ENCODE measurements at regions not wholly inside any gene's neighbourhood (a gene's known extent, or its start where the extent isn't known, plus 50 kb on each side); places are given as distances from the start of the nearest gene placed in this dataset.

GRCh38 chr5:7218141-7218540 lies 177.8 kb upstream of the ADCY2 start:
- H3K4me1 Mint-ChIP-seq: no peaks in the 10 kb centered on the region
- H3K27ac Mint-ChIP-seq: no peak overlapping the region
- H3K4me3 Mint-ChIP-seq: no peak overlapping the region
- H3K27me3 Mint-ChIP-seq (ENCODE audit: low read depth): peaks cover 3% of the 10 kb centered on the region; the same call in 1 of the 2 replicates
- TF ChIP-seq ZMAT4 (CRISPR knock-in tag; IDR thresholded peaks at IDR 0.05) (no peak), TEAD4 (CRISPR knock-in tag; IDR thresholded peaks at IDR 0.05) (no peak), GTF2I (CRISPR knock-in tag; conservative IDR thresholded peaks at IDR 0.05) (no peak), STAT6 (CRISPR knock-in tag; conservative IDR thresholded peaks at IDR 0.05; ENCODE audit: low read depth) (no peak), AR (CRISPR knock-in tag; IDR thresholded peaks at IDR 0.05) (no peak), FOXP1 (CRISPR knock-in tag; IDR thresholded peaks at IDR 0.05; ENCODE audit: borderline replicate concordance) (no peak), ZBTB21 (CRISPR knock-in tag; IDR thresholded peaks at IDR 0.05; ENCODE audit: borderline replicate concordance) (no peak), FOXK1 (CRISPR knock-in tag; IDR thresholded peaks at IDR 0.05) (no peak), ZNF317 (CRISPR knock-in tag; IDR thresholded peaks at IDR 0.05; ENCODE audit: borderline replicate concordance, low read depth) (no peak), USF1 (CRISPR knock-in tag; IDR thresholded peaks at IDR 0.05) (no peak), ZNF416 (CRISPR knock-in tag; IDR thresholded peaks at IDR 0.05) (no peak), ZBTB43 (CRISPR knock-in tag; IDR thresholded peaks at IDR 0.05) (no peak), PRRX2 (CRISPR knock-in tag; IDR thresholded peaks at IDR 0.05) (no peak), TEAD1 (CRISPR knock-in tag; IDR thresholded peaks at IDR 0.05) (no peak)
- ATAC-seq (no peak), DNase-seq (ENCODE audit: low spot score) (no peak)
- POLR2A ChIA-PET: interaction anchor here (1.2 kb wide), 1 partner anchor 71 kb away, joined by 4 read pairs; no protein-coding TSS in a partner anchor
- no peaks in the 10 kb centered on the region for H3K36me3 Mint-ChIP-seq
- CTCF ChIA-PET: interaction anchor here (1.0 kb wide), 1 partner anchor 398 kb away, joined by 3 read pairs; no protein-coding TSS in a partner anchor
- no peaks in the 10 kb centered on the region for H3K9me3 Mint-ChIP-seq

GRCh38 chr5:7220156-7220555 lies 175.8 kb upstream of the ADCY2 start:
- Mint-ChIP-seq H3K9me3 (no peaks in the 10 kb centered on the region), H3K4me1 (no peaks in the 10 kb centered on the region), H3K27ac (no peak overlapping the region), H3K27me3 (ENCODE audit: low read depth) (peaks cover 3% of the 10 kb centered on the region; the same call in 1 of the 2 replicates), H3K36me3 (no peaks in the 10 kb centered on the region), H3K4me3 (no peak overlapping the region)
- ChIA-PET POLR2A (no interaction called here), CTCF (no interaction called here)
- DNase-seq (ENCODE audit: low spot score) (no peak), ATAC-seq (no peak)
- TF ChIP-seq ZMAT4 (CRISPR knock-in tag; IDR thresholded peaks at IDR 0.05): no peak
- no peak for TF ChIP-seq SP1 (CRISPR knock-in tag; conservative IDR thresholded peaks at IDR 0.05)
- no peak for TF ChIP-seq CBFB (CRISPR knock-in tag; IDR thresholded peaks at IDR 0.05; ENCODE audit: low read depth)
- no peak for TF ChIP-seq E2F4 (CRISPR knock-in tag; IDR thresholded peaks at IDR 0.05; ENCODE audit: borderline replicate concordance, low read depth)
- no peak for TF ChIP-seq JAZF1 (CRISPR knock-in tag; IDR thresholded peaks at IDR 0.05)
- no peak for TF ChIP-seq ATF1 (CRISPR knock-in tag; IDR thresholded peaks at IDR 0.05)
